HL-60 (cell line): ENCODE measurements at regions not wholly inside any gene's neighbourhood (a gene's known extent, or its start where the extent isn't known, plus 50 kb on each side); places are given as distances from the start of the nearest gene placed in this dataset.

Experiments
- CTCF ChIP-seq: IDR thresholded peaks from one replicate; pipeline ENCODE4 v1.5.1; 2011; ENCODE audit warnings: low read length, control low read depth, inconsistent platforms; ENCODE audit not compliant: insufficient read depth
- REST ChIP-seq: IDR thresholded peaks from 2 replicates; pipeline ENCODE4 v1.6.1; 2012; ENCODE audit warnings: low read depth; ENCODE audit not compliant: insufficient replicate concordance

GRCh38 chr1:186577633-186578032 is 102.6 kb downstream of the PTGS2 start:
- TF ChIP-seq REST (no peak), CTCF (no peak)
